GM12878 (cell line): ENCODE measurements at regions not wholly inside any gene's neighbourhood (a gene's known extent, or its start where the extent isn't known, plus 50 kb on each side); places are given as distances from the start of the nearest gene placed in this dataset.

ENCODE experiments used
- ATAC-seq: fragments of 200-7000 bp; cut with Tn5 transposase; 3 replicates; pipeline ENCODE4 v1.9.1; 2020; ENCODE audit warnings: mild to moderate bottlenecking, moderate library complexity
- BruUV-seq: library from RNA; stranded (reverse); fragments of 400-500 nt; replicated peaks from 2 replicates; lab custom pipeline; 2021; lab: Mats Ljungman, UMichigan
- CTCF ChIA-PET: fragments of 300-600 bp; sonication (Branson Sonifier 250); formaldehyde crosslinking; extraction: SDS; loops from one replicate; lab custom pipeline; 2021; ENCODE audit warnings: inconsistent platforms; lab: Yijun Ruan, JAX
- POLR2A ChIA-PET: fragments of 350-600 bp; formaldehyde crosslinking; extraction: SDS; loops from one replicate; lab custom pipeline; 2021; ENCODE audit warnings: inconsistent platforms; lab: Charles Lee
- RAD21 ChIA-PET: fragments of 300-600 bp; sonication (Branson Sonifier 250); formaldehyde crosslinking; loops from one replicate; lab custom pipeline; 2023; ENCODE audit warnings: antibody characterized with exemption; ENCODE audit not compliant: unreplicated experiment; lab: Charles Lee
- SMC1A ChIA-PET: fragments of 300-600 bp; sonication (Branson Sonifier 250); formaldehyde crosslinking; loops from one replicate; lab custom pipeline; 2023; ENCODE audit not compliant: unreplicated experiment, uncharacterized antibody; lab: Charles Lee
- DNase-seq: peaks from one replicate; pipeline ENCODE4 v3.0.0-alpha.2; 2011; ENCODE audit warnings: low read depth, low spot score
- FAIRE-seq: peaks from 3 replicates; lab custom pipeline; 2011; peaks lifted over from hg19 to GRCh38; lab: Jason Lieb, UNC
- H2AFZ ChIP-seq: 2 replicates; pipeline ENCODE4 v1.6.0; 2011; ENCODE audit warnings: low read depth, low read length, control low read depth; ENCODE audit not compliant: control insufficient read depth
- H3K27ac ChIP-seq: 2 replicates; pipeline ENCODE4 v1.5.1; 2011; ENCODE audit warnings: control low read depth; ENCODE audit not compliant: control insufficient read depth, insufficient read depth
- H3K27me3 ChIP-seq, 2 experiments: replicated peaks in 1 of 2; 2 replicates each; pipeline versions ENCODE4 v1.6.0 to v1.6.1; 2011; ENCODE audit warnings: low read length in 1 of 2; ENCODE audit not compliant: control insufficient read depth in 2 of 2, insufficient read depth in 2 of 2
- H3K36me3 ChIP-seq, 2 experiments: 2 replicates each; pipeline ENCODE4 v1.5.1; 2011; ENCODE audit warnings: low read length in 1 of 2; ENCODE audit not compliant: control insufficient read depth in 2 of 2, insufficient read depth in 2 of 2
- H3K4me1 ChIP-seq: 2 replicates; pipeline ENCODE4 v1.6.1; 2011; ENCODE audit warnings: mild to moderate bottlenecking, low read length, moderate library complexity, mixed read lengths; ENCODE audit not compliant: control insufficient read depth, insufficient read depth
- H3K4me2 ChIP-seq: 2 replicates; pipeline ENCODE4 v1.6.0; 2011; ENCODE audit warnings: control low read depth; ENCODE audit not compliant: control insufficient read depth, insufficient read depth
- H3K4me3 ChIP-seq: fragments of 200-600 bp; sonication (generic); 2 replicates; pipeline ENCODE4 v1.5.1; 2016
- H3K79me2 ChIP-seq: 2 replicates; pipeline ENCODE4 v1.6.0; 2011; ENCODE audit warnings: low read length; ENCODE audit not compliant: control insufficient read depth, insufficient read depth
- H3K9ac ChIP-seq: 2 replicates; pipeline ENCODE4 v1.8.0; 2011; ENCODE audit warnings: low read length, control low read depth, mixed read lengths; ENCODE audit not compliant: control insufficient read depth, insufficient read depth
- H3K9me3 ChIP-seq: replicated peaks from 3 replicates; pipeline ENCODE4 v1.5.1; 2011; ENCODE audit warnings: mild to moderate bottlenecking, low read length; ENCODE audit not compliant: control insufficient read depth, insufficient read depth
- H4K20me1 ChIP-seq: 2 replicates; pipeline ENCODE4 v1.6.0; 2011; ENCODE audit not compliant: control insufficient read depth, insufficient read depth
- CBX3 ChIP-seq: fragments of 200-600 bp; sonication (generic); IDR thresholded peaks from 2 replicates; pipeline ENCODE4 v1.6.1; 2016; ENCODE audit warnings: low read depth, borderline replicate concordance
- GABPA ChIP-seq: IDR thresholded peaks from 2 replicates; pipeline ENCODE4 v1.6.1; 2014; ENCODE audit warnings: antibody characterized with exemption, low read depth, mild to moderate bottlenecking, inconsistent platforms
- IKZF1 ChIP-seq: fragments of 450-650 bp; conservative IDR thresholded peaks from 2 replicates; pipeline ENCODE4 v1.6.1; 2017; ENCODE audit warnings: antibody characterized with exemption, mild to moderate bottlenecking
- KAT2A ChIP-seq: conservative IDR thresholded peaks from 2 replicates; pipeline ENCODE4 v1.6.1; 2011; ENCODE audit warnings: low read depth, low read length; ENCODE audit not compliant: control insufficient read depth
- NFIC ChIP-seq: IDR thresholded peaks from 2 replicates; pipeline ENCODE4 v1.6.1; 2012; ENCODE audit warnings: low read depth, mild to moderate bottlenecking, inconsistent platforms, low read length, moderate library complexity
- NFXL1 ChIP-seq: fragments of 450-650 bp; IDR thresholded peaks from 2 replicates; pipeline ENCODE4 v1.6.1; 2017; ENCODE audit warnings: antibody characterized with exemption, mild to moderate bottlenecking, borderline replicate concordance
- PAX5 ChIP-seq: IDR thresholded peaks from 2 replicates; pipeline ENCODE4 v1.6.1; 2011; ENCODE audit warnings: low read depth, low read length, borderline replicate concordance
- RELA ChIP-seq: fragments of 450-650 bp; IDR thresholded peaks from 2 replicates; pipeline ENCODE4 v1.8.0; 2014; ENCODE audit warnings: borderline replicate concordance; ENCODE audit not compliant: partially characterized antibody
- SMARCA5 ChIP-seq: fragments of 450-650 bp; IDR thresholded peaks from 2 replicates; pipeline ENCODE4 v1.6.1; 2017; ENCODE audit warnings: mild to moderate bottlenecking
- SRF ChIP-seq, 2 experiments: IDR thresholded peaks; 2 replicates each; pipeline ENCODE4 v1.6.1; 2011; ENCODE audit warnings: low read depth in 2 of 2, low read length in 2 of 2, mild to moderate bottlenecking in 1 of 2, moderate library complexity in 1 of 2
- SUZ12 ChIP-seq: fragments of 200-600 bp; sonication (generic); IDR thresholded peaks from one replicate; pipeline ENCODE4 v1.6.1; 2018; ENCODE audit warnings: antibody characterized with exemption, mild to moderate bottlenecking; ENCODE audit not compliant: unreplicated experiment
- ZBED1 ChIP-seq: IDR thresholded peaks from 2 replicates; pipeline ENCODE4 v1.6.1; 2016; ENCODE audit warnings: borderline replicate concordance
- WGBS: methylation state at CpG from one replicate; pipeline ENCODE4 v1.1.6; 2016; ENCODE audit warnings: low lambda C conversion rate; ENCODE audit not compliant: insufficient replicate concordance, insufficient coverage; ENCODE audit errors: missing lambda C conversion rate; 5-methylcytosine and 5-hydroxymethylcytosine counted together
- in situ Hi-C: fragments of 300-500 bp; cut with MboI; formaldehyde crosslinking; loops from 9 replicates; pipeline ENCODE4 v1.14.3; 2018; ENCODE audit warnings: mixed read lengths
- intact Hi-C: fragments of 100-400 bp; cut with micrococcal nuclease; formaldehyde crosslinking; loops from one replicate; pipeline ENCODE4 v1.14.2; 2022; ENCODE audit not compliant: unreplicated experiment
- TF ChIP-seq, protein P1 (sequence below): fragments of 450-650 bp; IDR thresholded peaks from 2 replicates; pipeline ENCODE4 v1.6.1; 2017; ENCODE audit warnings: mild to moderate bottlenecking, low read depth, inconsistent platforms; ENCODE audit not compliant: poor library complexity, severe bottlenecking

DNA sequence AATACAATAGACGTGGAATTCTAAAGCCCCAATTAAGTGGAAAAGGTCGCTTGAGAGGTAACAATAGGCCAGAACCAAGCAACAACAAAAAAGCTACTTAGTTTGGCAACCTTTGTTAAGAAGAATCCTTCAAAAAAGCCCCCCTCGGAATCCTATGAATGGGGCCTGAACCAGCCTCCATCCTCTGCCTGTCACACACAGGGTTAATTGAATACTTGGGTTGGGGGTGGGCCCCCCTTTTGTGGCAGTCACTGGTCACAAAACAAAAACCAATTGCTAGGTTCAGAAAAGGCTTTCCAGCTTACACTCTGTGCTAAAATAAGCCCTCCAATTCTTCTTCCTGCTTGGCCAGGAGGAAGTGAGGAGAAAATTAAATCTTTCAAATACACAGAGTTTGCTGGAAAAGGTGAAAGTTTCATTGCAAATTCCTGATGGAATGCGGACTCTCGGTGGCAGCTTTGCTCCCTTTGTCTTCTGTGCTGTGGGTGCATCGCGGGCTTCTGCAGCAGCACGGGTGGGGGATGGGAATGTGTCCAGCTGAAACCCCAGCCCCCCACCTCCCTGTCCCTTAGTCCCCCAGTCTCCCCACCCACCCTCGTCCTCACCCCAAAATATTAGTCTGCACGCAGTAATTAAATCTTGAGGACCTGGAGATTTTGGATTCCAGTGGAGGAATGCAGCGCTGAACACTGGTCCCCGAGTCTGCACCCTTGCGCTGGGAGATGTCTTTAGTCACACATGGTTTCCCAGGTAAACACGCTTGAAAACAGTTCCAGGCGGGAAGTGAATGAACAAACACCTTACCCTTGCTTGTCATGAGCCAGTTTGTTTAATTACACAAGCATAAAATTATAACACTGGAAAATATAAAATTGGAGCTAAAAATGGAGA is 254.3 kb downstream of the SOX11 start (continued):
- TF ChIP-seq PAX5, result no peak
- TF ChIP-seq CBX3, result no peak
- no peak for TF ChIP-seq IKZF1
- TF ChIP-seq NFXL1, result no peak
- no peak for TF ChIP-seq SUZ12
- no peak for TF ChIP-seq RELA
- TF ChIP-seq KAT2A, result no peak
- TF ChIP-seq, protein P1, sequence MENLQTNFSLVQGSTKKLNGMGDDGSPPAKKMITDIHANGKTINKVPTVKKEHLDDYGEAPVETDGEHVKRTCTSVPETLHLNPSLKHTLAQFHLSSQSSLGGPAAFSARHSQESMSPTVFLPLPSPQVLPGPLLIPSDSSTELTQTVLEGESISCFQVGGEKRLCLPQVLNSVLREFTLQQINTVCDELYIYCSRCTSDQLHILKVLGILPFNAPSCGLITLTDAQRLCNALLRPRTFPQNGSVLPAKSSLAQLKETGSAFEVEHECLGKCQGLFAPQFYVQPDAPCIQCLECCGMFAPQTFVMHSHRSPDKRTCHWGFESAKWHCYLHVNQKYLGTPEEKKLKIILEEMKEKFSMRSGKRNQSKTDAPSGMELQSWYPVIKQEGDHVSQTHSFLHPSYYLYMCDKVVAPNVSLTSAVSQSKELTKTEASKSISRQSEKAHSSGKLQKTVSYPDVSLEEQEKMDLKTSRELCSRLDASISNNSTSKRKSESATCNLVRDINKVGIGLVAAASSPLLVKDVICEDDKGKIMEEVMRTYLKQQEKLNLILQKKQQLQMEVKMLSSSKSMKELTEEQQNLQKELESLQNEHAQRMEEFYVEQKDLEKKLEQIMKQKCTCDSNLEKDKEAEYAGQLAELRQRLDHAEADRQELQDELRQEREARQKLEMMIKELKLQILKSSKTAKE, result no peak

DNA sequence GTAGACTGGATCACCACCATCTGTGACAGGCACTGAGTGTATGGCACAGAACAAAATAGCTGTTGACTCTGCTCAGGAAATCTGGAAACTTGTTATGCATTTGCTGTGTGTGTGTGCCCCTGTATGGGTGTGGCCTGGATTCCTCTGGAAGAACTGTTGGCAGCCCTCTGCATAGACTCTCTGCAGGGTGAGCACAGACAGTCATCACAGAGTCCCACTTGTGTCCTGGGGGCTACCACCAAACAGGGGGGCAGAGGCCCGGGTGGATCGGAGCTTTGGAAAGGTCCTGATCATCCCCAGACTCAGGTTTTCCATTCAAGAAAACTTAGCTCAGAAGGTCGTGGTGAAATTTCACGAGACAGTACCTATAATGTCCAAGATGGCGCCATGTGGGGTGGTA is 258.6 kb downstream of the SOX11 start:
- intact Hi-C loops (no loop called here), in situ Hi-C loops (no loop called here)
- Histone ChIP-seq H2AFZ (no peak overlapping the region), H3K9ac (no peak overlapping the region), H3K4me3 (no peak overlapping the region), H3K4me2 (no peak overlapping the region), H4K20me1 (no peaks in the 10 kb centered on the region), H3K27me3 (no peaks in the 10 kb centered on the region), H3K27ac (no peak overlapping the region), H3K4me1 (no peaks in the 10 kb centered on the region), H3K79me2 (no peaks in the 10 kb centered on the region), H3K36me3 (no peaks in the 10 kb centered on the region), H3K9me3 (no peaks in the 10 kb centered on the region)
- TF ChIP-seq SRF (IDR thresholded peaks at IDR 0.05; ENCODE audit: low read depth in 2 of 2, low read length in 2 of 2) (no peak), SMARCA5 (no peak), NFIC (no peak), GABPA (no peak), ZBED1 (no peak), IKZF1 (no peak)
- ATAC-seq (no peak), FAIRE-seq (no peak), DNase-seq (no peak)
- RAD21 ChIA-PET, result no interaction called here
- POLR2A ChIA-PET, result no interaction called here
- 2% methylated on average over 5 of the region's 5 CpGs for WGBS
- CTCF ChIA-PET, result no interaction called here
- SMC1A ChIA-PET, result interaction anchor here (0.6 kb wide), 1 partner anchor 1774 kb away, joined by 3 read pairs; no protein-coding TSS in a partner anchor
- BruUV-seq, result no TSS peak
